ENCODE measurements at regions not wholly inside any gene's neighbourhood (a gene's known extent, or its start where the extent isn't known, plus 50 kb on each side); places are given as distances from the start of the nearest gene placed in this dataset.

- TF ChIP-seq POLR2A (IDR thresholded peaks at IDR 0.05), result no peak
- TF ChIP-seq CTCF (IDR thresholded peaks at IDR 0.05), result no peak
- TF ChIP-seq POLR2AphosphoS5 (IDR thresholded peaks at IDR 0.05), result no peak
These were observed 154.8 kb downstream of the RNF152 start for GRCh38 chr18:61738042-61738441.
